CD14-positive monocyte (primary cell): ENCODE measurements at regions not wholly inside any gene's neighbourhood (a gene's known extent, or its start where the extent isn't known, plus 50 kb on each side); places are given as distances from the start of the nearest gene placed in this dataset.

Experiments used
- DNase-seq, 3 donors: peaks; one replicate each; pipeline ENCODE4 v3.0.0-alpha.2; 2011 to 2022
- H2AFZ ChIP-seq: 2 replicates; pipeline ENCODE4 v1.6.0; 2012; ENCODE audit warnings: mild to moderate bottlenecking, low read depth, low read length, inconsistent platforms; ENCODE audit not compliant: insufficient read depth, poor library complexity, severe bottlenecking
- H3K27ac ChIP-seq, 2 donors: 1 replicate in 1 of 2; 2 replicates in 1 of 2; pipeline ENCODE4 v1.5.1; 2012 to 2013; ENCODE audit warnings: low read length in 2 of 2, control low read depth in 1 of 2, inconsistent platforms in 1 of 2, low read depth in 1 of 2, mild to moderate bottlenecking in 1 of 2
- H3K27me3 ChIP-seq, 2 donors: one replicate each; pipeline versions ENCODE4 v1.6.0 to v1.6.1; 2011 to 2013; ENCODE audit warnings: low read length in 2 of 2; ENCODE audit not compliant: control insufficient read depth in 2 of 2, insufficient read depth in 2 of 2
- H3K36me3 ChIP-seq, 2 donors: replicated peaks in 1 of 2; 1 replicate in 1 of 2; 2 replicates in 1 of 2; pipeline versions ENCODE4 v1.5.1 to v1.6.1; 2012 to 2013; ENCODE audit warnings: low read length in 2 of 2, control low read depth in 1 of 2, inconsistent platforms in 1 of 2, mild to moderate bottlenecking in 1 of 2; ENCODE audit not compliant: insufficient read depth in 2 of 2, control insufficient read depth in 1 of 2
- H3K4me1 ChIP-seq, 2 donors: 1 replicate in 1 of 2; 2 replicates in 1 of 2; pipeline versions ENCODE4 v1.5.1 to v1.6.1; 2012 to 2013; ENCODE audit warnings: low read length in 2 of 2, control low read depth in 1 of 2, inconsistent platforms in 1 of 2, mild to moderate bottlenecking in 1 of 2, moderate library complexity in 1 of 2; ENCODE audit not compliant: insufficient read depth in 2 of 2, control insufficient read depth in 1 of 2
- H3K4me2 ChIP-seq: replicated peaks from 2 replicates; pipeline ENCODE3; 2012; ENCODE audit warnings: low read length, moderate library complexity, mild to moderate bottlenecking; ENCODE audit not compliant: poor library complexity, severe bottlenecking; ENCODE audit errors: extremely low read depth
- H3K4me3 ChIP-seq, 3 experiments: fragments of 200-600 bp in 1 of 3; sonication (generic) in 1 of 3; replicated peaks in 1 of 3; 1 replicate in 2 of 3; 2 replicates in 1 of 3; pipeline ENCODE4 v1.5.1; 2011 to 2013; ENCODE audit warnings: low read length in 3 of 3, mild to moderate bottlenecking in 3 of 3, control low read depth in 2 of 3, low read depth in 2 of 3, inconsistent platforms in 1 of 3, moderate library complexity in 1 of 3
- H3K79me2 ChIP-seq: 2 replicates; pipeline ENCODE4 v1.6.0; 2012; ENCODE audit warnings: mild to moderate bottlenecking, control low read depth, inconsistent platforms, low read length, moderate library complexity; ENCODE audit not compliant: insufficient read depth
- H3K9ac ChIP-seq: 2 replicates; pipeline ENCODE4 v1.6.0; 2017; ENCODE audit warnings: low read length, mild to moderate bottlenecking; ENCODE audit not compliant: insufficient read depth, poor library complexity, severe bottlenecking
- H3K9me3 ChIP-seq, 2 donors: replicated peaks in 1 of 2; 1 replicate in 1 of 2; 2 replicates in 1 of 2; pipeline versions ENCODE4 v1.5.1 to v1.6.1; 2012 to 2013; ENCODE audit warnings: low read length in 2 of 2, control low read depth in 1 of 2; ENCODE audit not compliant: control insufficient read depth in 1 of 2, insufficient read depth in 1 of 2
- H4K20me1 ChIP-seq: 2 replicates; pipeline ENCODE4 v1.6.0; 2012; ENCODE audit warnings: mild to moderate bottlenecking, low read length, control low read depth, moderate library complexity; ENCODE audit not compliant: insufficient read depth
- H3K27ac Mint-ChIP-seq, 7 donors: one replicate each; pipeline ENCODE4 v1.8.0; 2020; ENCODE audit warnings: mild to moderate bottlenecking in 7 of 7, mixed read lengths in 7 of 7, moderate library complexity in 6 of 7, inconsistent platforms in 2 of 7
- H3K27me3 Mint-ChIP-seq, 3 donors: one replicate each; pipeline ENCODE4 v1.8.0; 2021 to 2022; ENCODE audit warnings: low read depth in 3 of 3, mild to moderate bottlenecking in 3 of 3, mixed read lengths in 3 of 3, moderate library complexity in 3 of 3, inconsistent platforms in 1 of 3
- H3K36me3 Mint-ChIP-seq, 2 donors: one replicate each; pipeline ENCODE4 v1.8.0; 2020; ENCODE audit warnings: mixed read lengths in 2 of 2, inconsistent platforms in 1 of 2, mild to moderate bottlenecking in 1 of 2
- H3K4me1 Mint-ChIP-seq: one replicate; pipeline ENCODE4 v1.8.0; 2020; ENCODE audit warnings: mild to moderate bottlenecking, mixed read lengths
- H3K4me3 Mint-ChIP-seq, 2 donors: one replicate each; pipeline ENCODE4 v1.8.0; 2020; ENCODE audit warnings: mild to moderate bottlenecking in 2 of 2, mixed read lengths in 2 of 2, moderate library complexity in 1 of 2
- H3K9me3 Mint-ChIP-seq, 7 donors: one replicate each; pipeline ENCODE4 v1.8.0; 2020 to 2022; ENCODE audit warnings: mixed read lengths in 7 of 7, mild to moderate bottlenecking in 6 of 7, moderate library complexity in 6 of 7, inconsistent platforms in 2 of 7
- WGBS: methylation state at CpG from one replicate; pipeline ENCODE4 v1.1.5; 2013; ENCODE audit warnings: missing lambda C conversion rate; ENCODE audit not compliant: insufficient coverage; 5-methylcytosine and 5-hydroxymethylcytosine counted together
- intact Hi-C, 2 donors: fragments of 100-400 bp; cut with micrococcal nuclease; formaldehyde crosslinking; loops; one replicate each; pipeline versions ENCODE4 v1.15.0 to v1.15.1; 2023
- TF ChIP-seq, protein P1 (sequence below): fragments of 200-600 bp; IDR thresholded peaks from one replicate; pipeline ENCODE4 v1.8.0; 2022; ENCODE audit warnings: antibody characterized with exemption, mild to moderate bottlenecking

DNA sequence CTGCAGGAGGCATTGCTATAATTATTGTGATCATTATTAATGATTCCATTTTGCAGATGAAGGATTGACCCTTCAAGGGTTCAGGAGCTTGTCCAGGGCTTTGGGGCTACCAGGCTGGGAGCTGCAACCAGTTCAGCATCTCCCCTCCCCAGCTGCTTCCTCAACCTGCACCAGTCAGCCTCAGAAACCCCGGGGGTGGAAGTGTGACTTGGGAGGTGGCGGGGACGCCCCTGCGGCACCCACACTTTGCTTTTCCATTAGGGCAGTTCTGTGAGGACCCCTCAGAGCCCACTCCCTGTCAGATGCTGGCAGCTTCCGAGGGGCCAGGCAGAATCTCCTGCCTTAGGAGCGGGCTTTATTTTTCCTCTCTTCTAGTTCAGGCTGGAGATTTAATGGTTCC lies 85.6 kb downstream of the OLFM1 start:
- WGBS, result 60% methylated on average over 2 of the region's 6 CpGs
- TF ChIP-seq, protein P1, sequence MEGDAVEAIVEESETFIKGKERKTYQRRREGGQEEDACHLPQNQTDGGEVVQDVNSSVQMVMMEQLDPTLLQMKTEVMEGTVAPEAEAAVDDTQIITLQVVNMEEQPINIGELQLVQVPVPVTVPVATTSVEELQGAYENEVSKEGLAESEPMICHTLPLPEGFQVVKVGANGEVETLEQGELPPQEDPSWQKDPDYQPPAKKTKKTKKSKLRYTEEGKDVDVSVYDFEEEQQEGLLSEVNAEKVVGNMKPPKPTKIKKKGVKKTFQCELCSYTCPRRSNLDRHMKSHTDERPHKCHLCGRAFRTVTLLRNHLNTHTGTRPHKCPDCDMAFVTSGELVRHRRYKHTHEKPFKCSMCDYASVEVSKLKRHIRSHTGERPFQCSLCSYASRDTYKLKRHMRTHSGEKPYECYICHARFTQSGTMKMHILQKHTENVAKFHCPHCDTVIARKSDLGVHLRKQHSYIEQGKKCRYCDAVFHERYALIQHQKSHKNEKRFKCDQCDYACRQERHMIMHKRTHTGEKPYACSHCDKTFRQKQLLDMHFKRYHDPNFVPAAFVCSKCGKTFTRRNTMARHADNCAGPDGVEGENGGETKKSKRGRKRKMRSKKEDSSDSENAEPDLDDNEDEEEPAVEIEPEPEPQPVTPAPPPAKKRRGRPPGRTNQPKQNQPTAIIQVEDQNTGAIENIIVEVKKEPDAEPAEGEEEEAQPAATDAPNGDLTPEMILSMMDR, result no peak
- Histone ChIP-seq H3K9me3 (no peaks in the 10 kb centered on the region), H3K4me3 (no peak overlapping the region), H3K4me1 (no peaks in the 10 kb centered on the region), H3K27ac (no peak overlapping the region), H4K20me1 (no peaks in the 10 kb centered on the region), H3K4me2 (no peak overlapping the region), H2AFZ (no peak overlapping the region), H3K27me3 (no peaks in the 10 kb centered on the region), H3K79me2 (no peaks in the 10 kb centered on the region), H3K36me3 (no peaks in the 10 kb centered on the region), H3K9ac (no peak overlapping the region)
- Mint-ChIP-seq H3K27me3 (peaks cover 0 to 6% (median 2%) of the 10 kb centered on the region in 3 donors), H3K4me1 (no peaks in the 10 kb centered on the region), H3K36me3 (no peaks in the 10 kb centered on the region), H3K4me3 (no peak overlapping the region), H3K9me3 (no peaks in the 10 kb centered on the region), H3K27ac (no peak overlapping the region)
- no peak for DNase-seq
- intact Hi-C loops, result no loop called here

DNA sequence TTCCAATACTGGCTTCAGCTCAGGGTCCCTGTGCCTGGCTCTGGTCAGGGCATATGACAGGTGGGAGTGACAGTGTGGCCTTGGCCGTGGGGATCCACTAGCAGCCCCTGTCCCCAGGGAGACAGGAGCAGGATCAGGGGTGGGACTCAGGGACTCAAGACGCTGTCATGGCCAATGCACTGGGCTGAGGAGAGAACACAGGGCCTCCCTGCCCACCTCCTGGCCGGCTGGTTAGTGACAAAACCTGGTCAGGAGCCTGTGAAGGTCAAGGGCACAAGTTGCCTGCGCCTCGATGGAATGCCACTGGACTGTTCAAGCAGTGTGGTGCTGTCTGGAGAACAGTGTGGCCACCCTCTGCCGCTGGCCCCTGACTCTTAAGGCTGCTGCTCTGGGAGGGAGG lies 86.8 kb downstream of the OLFM1 start:
- Histone ChIP-seq H3K36me3 (no peaks in the 10 kb centered on the region), H4K20me1 (no peaks in the 10 kb centered on the region), H2AFZ (no peak overlapping the region), H3K27me3 (no peaks in the 10 kb centered on the region), H3K27ac (no peak overlapping the region), H3K4me2 (no peak overlapping the region), H3K4me1 (no peaks in the 10 kb centered on the region), H3K4me3 (no peak overlapping the region), H3K9me3 (no peaks in the 10 kb centered on the region), H3K79me2 (no peaks in the 10 kb centered on the region), H3K9ac (no peak overlapping the region)
- H3K9me3 Mint-ChIP-seq, result no peaks in the 10 kb centered on the region
- no peaks in the 10 kb centered on the region for H3K36me3 Mint-ChIP-seq
- intact Hi-C loops, result no loop called here
- no peaks in the 10 kb centered on the region for H3K4me1 Mint-ChIP-seq
- TF ChIP-seq, protein P1, result no peak
- DNase-seq, result no peak
- H3K4me3 Mint-ChIP-seq, result no peak overlapping the region
- peaks cover 0 to 6% (median 2%) of the 10 kb centered on the region in 3 donors for H3K27me3 Mint-ChIP-seq
- H3K27ac Mint-ChIP-seq, result no peak overlapping the region
- 70% methylated on average over 5 of the region's 6 CpGs for WGBS
